Smooth muscle cell (in vitro differentiated cells): ENCODE measurements at regions not wholly inside any gene's neighbourhood (a gene's known extent, or its start where the extent isn't known, plus 50 kb on each side); places are given as distances from the start of the nearest gene placed in this dataset.

Experiments used
- DNase-seq: peaks from one replicate; lab custom pipeline; 2025; ENCODE audit not compliant: unreplicated experiment; lab: John Stamatoyannopoulos, UW
- H2AFZ ChIP-seq: fragments of 200-600 bp; sonication (generic); 2 replicates; pipeline ENCODE4 v1.6.0; 2016; ENCODE audit warnings: antibody characterized with exemption, low read depth, mild to moderate bottlenecking
- H3F3A ChIP-seq: fragments of 200-600 bp; sonication (generic); 2 replicates; pipeline ENCODE4 v1.6.0; 2017; ENCODE audit warnings: antibody characterized with exemption, low read depth
- H3K27ac ChIP-seq: fragments of 200-600 bp; sonication (generic); 2 replicates; pipeline ENCODE4 v1.5.1; 2016; ENCODE audit warnings: low read depth, mild to moderate bottlenecking
- H3K27me3 ChIP-seq: fragments of 200-600 bp; sonication (generic); 2 replicates; pipeline ENCODE4 v1.6.1; 2016; ENCODE audit warnings: low read depth, mild to moderate bottlenecking
- H3K36me3 ChIP-seq: fragments of 200-600 bp; sonication (generic); 2 replicates; pipeline ENCODE4 v1.5.1; 2016; ENCODE audit warnings: low read depth
- H3K4me1 ChIP-seq: fragments of 200-600 bp; sonication (generic); 2 replicates; pipeline ENCODE4 v1.5.1; 2016; ENCODE audit warnings: low read depth
- H3K4me2 ChIP-seq: fragments of 200-600 bp; sonication (generic); 2 replicates; pipeline ENCODE4 v1.6.0; 2016; ENCODE audit warnings: mild to moderate bottlenecking
- H3K4me3 ChIP-seq: fragments of 200-600 bp; sonication (generic); 2 replicates; pipeline ENCODE4 v1.5.1; 2016; ENCODE audit warnings: mild to moderate bottlenecking
- H3K79me2 ChIP-seq: fragments of 200-600 bp; sonication (generic); 2 replicates; pipeline ENCODE4 v1.6.0; 2016; ENCODE audit warnings: low read depth, mild to moderate bottlenecking
- H3K9ac ChIP-seq: fragments of 200-600 bp; sonication (generic); 2 replicates; pipeline ENCODE4 v1.6.0; 2016; ENCODE audit warnings: low read depth
- H3K9me3 ChIP-seq: fragments of 200-600 bp; sonication (generic); replicated peaks from 2 replicates; pipeline ENCODE4 v1.5.1; 2016; ENCODE audit warnings: low read depth
- H4K20me1 ChIP-seq: fragments of 200-600 bp; sonication (generic); 2 replicates; pipeline ENCODE4 v1.6.0; 2016; ENCODE audit warnings: low read depth
- WGBS: methylation state at CpG from one replicate; pipeline ENCODE4 v1.1.7; 2016; ENCODE audit warnings: low lambda C conversion rate; 5-methylcytosine and 5-hydroxymethylcytosine counted together
- TF ChIP-seq, protein P1 (sequence below): fragments of 200-600 bp; sonication (generic); IDR thresholded peaks from 2 replicates; pipeline ENCODE4 v1.5.1; 2017; ENCODE audit warnings: borderline replicate concordance, mild to moderate bottlenecking, antibody characterized with exemption; ENCODE audit not compliant: insufficient read depth, poor library complexity, severe bottlenecking

- Histone ChIP-seq H3K4me3 (no peak overlapping the region), H4K20me1 (no peaks in the 10 kb centered on the region), H3K27ac (peak overlapping the region; percentile 61), H3K4me1 (peaks cover 6% of the 10 kb centered on the region), H3K27me3 (no peaks in the 10 kb centered on the region), H3K79me2 (no peaks in the 10 kb centered on the region), H2AFZ (peak overlapping the region; percentile 54), H3F3A (peaks cover 10% of the 10 kb centered on the region), H3K9me3 (no peaks in the 10 kb centered on the region), H3K4me2 (peak overlapping the region; percentile 77), H3K36me3 (no peaks in the 10 kb centered on the region), H3K9ac (no peak overlapping the region)
- TF ChIP-seq, protein P1, sequence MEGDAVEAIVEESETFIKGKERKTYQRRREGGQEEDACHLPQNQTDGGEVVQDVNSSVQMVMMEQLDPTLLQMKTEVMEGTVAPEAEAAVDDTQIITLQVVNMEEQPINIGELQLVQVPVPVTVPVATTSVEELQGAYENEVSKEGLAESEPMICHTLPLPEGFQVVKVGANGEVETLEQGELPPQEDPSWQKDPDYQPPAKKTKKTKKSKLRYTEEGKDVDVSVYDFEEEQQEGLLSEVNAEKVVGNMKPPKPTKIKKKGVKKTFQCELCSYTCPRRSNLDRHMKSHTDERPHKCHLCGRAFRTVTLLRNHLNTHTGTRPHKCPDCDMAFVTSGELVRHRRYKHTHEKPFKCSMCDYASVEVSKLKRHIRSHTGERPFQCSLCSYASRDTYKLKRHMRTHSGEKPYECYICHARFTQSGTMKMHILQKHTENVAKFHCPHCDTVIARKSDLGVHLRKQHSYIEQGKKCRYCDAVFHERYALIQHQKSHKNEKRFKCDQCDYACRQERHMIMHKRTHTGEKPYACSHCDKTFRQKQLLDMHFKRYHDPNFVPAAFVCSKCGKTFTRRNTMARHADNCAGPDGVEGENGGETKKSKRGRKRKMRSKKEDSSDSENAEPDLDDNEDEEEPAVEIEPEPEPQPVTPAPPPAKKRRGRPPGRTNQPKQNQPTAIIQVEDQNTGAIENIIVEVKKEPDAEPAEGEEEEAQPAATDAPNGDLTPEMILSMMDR: no peak
- DNase-seq: no peak
- WGBS: 40% methylated on average over 4 of the region's 4 CpGs
Measured at GRCh38 chr10:59098831-59099452, 77.5 kb upstream of the PHYHIPL start.

DNA sequence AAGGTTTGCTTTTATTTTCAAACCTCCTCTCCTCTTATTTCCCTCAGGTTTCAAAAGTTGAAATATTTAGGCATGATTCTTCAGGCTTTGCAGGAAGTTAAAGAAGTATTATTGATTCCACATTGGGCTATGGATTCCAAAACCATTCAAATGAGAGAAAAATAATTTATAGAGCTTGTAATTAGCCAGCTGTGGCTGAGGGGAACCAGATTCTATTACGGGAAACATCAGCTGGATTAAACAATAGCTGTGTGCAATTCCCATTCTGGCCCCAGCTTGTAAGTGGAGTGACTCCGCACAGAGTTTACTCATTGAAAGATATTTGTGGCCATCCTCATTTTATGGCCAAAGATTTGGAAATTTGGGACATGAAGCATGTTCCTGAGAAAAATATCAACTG is 77.0 kb upstream of the PHYHIPL start:
- peaks cover 10% of the 10 kb centered on the region for H3F3A ChIP-seq
- no peaks in the 10 kb centered on the region for H3K36me3 ChIP-seq
- H3K27me3 ChIP-seq: no peaks in the 10 kb centered on the region
- H3K79me2 ChIP-seq: no peaks in the 10 kb centered on the region
- H3K27ac ChIP-seq: peak overlapping the region; percentile 61
- TF ChIP-seq, protein P1: no peak
- H3K4me3 ChIP-seq: no peak overlapping the region
- H3K9me3 ChIP-seq: no peaks in the 10 kb centered on the region
- 31% methylated on average over 2 of the region's 2 CpGs for WGBS
- H3K9ac ChIP-seq: no peak overlapping the region
- H3K4me2 ChIP-seq: peak overlapping the region; percentile 77
- H3K4me1 ChIP-seq: peaks cover 6% of the 10 kb centered on the region
- H2AFZ ChIP-seq: peak overlapping the region; percentile 54
- H4K20me1 ChIP-seq: no peaks in the 10 kb centered on the region
- no peak for DNase-seq

DNA sequence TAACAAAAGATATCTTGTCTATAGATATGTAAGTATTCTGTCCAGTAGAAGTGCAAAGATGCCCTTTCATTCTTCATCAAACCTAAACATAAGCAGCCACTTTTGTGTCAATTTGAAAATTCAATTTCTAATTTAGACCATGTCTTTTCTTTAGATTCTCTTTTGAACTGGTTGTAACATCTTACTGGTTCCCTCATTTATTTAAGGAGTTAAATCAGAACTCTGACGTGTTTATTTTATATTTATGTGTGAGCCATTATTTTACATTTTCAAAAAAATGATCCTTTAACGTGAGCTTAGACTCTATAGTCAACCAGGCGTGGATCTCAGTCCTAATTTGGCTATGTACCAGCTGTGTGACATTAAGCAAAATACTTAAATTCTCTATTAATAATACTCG is 74.0 kb upstream of the PHYHIPL start:
- H3K4me3 ChIP-seq: no peak overlapping the region
- peaks cover 10% of the 10 kb centered on the region for H3F3A ChIP-seq
- 96% methylated on average over 4 of the region's 4 CpGs for WGBS
- H3K4me1 ChIP-seq: peaks cover 6% of the 10 kb centered on the region
- no peak overlapping the region for H3K4me2 ChIP-seq
- TF ChIP-seq, protein P1: no peak
- H4K20me1 ChIP-seq: no peaks in the 10 kb centered on the region
- no peaks in the 10 kb centered on the region for H3K9me3 ChIP-seq
- no peaks in the 10 kb centered on the region for H3K79me2 ChIP-seq
- no peak overlapping the region for H2AFZ ChIP-seq
- H3K27ac ChIP-seq: no peak overlapping the region
- no peak for DNase-seq
- no peak overlapping the region for H3K9ac ChIP-seq
- no peaks in the 10 kb centered on the region for H3K27me3 ChIP-seq
- no peaks in the 10 kb centered on the region for H3K36me3 ChIP-seq

- Histone ChIP-seq H3K9ac (no peak overlapping the region), H3F3A (no peaks in the 10 kb centered on the region), H3K79me2 (no peaks in the 10 kb centered on the region), H3K4me1 (peaks cover 3% of the 10 kb centered on the region), H3K27ac (no peak overlapping the region), H3K4me3 (no peak overlapping the region), H3K4me2 (no peak overlapping the region), H3K36me3 (no peaks in the 10 kb centered on the region), H4K20me1 (no peaks in the 10 kb centered on the region), H2AFZ (no peak overlapping the region), H3K27me3 (no peaks in the 10 kb centered on the region), H3K9me3 (no peaks in the 10 kb centered on the region)
- DNase-seq: no peak
- TF ChIP-seq, protein P1: no peak
- WGBS: 73% methylated on average over 4 of the region's 4 CpGs
Measured at GRCh38 chr10:59104186-59104585, 72.3 kb upstream of the PHYHIPL start.
